ENCODE measurements at regions not wholly inside any gene's neighbourhood (a gene's known extent, or its start where the extent isn't known, plus 50 kb on each side); places are given as distances from the start of the nearest gene placed in this dataset.

- DNase-seq, result no peak
Observed at GRCh38 chr6:16078064-16078463, 50.8 kb upstream of the MYLIP start.

GRCh38 chr6:16069671-16070070, 59.2 kb upstream of the MYLIP start:
- no peak for DNase-seq

- no peak for DNase-seq
Observed at GRCh38 chr6:16069222-16069621, 59.7 kb upstream of the MYLIP start.

- DNase-seq, result no peak
Observed at GRCh38 chr6:16067568-16067967, 61.3 kb upstream of the MYLIP start.

GRCh38 chr6:16064671-16065072, 64.2 kb upstream of the MYLIP start:
- peak; percentile 58 for DNase-seq

GRCh38 chr6:16063580-16063979, 65.3 kb upstream of the MYLIP start:
- DNase-seq, result no peak

GRCh38 chr6:16061818-16062217, 67.1 kb upstream of the MYLIP start:
- no peak for DNase-seq

- no peak for DNase-seq
Observed at GRCh38 chr6:16060039-16060438, 68.8 kb upstream of the MYLIP start.

- peak; percentile 67 for DNase-seq
Observed at GRCh38 chr6:16059496-16059895, 69.4 kb upstream of the MYLIP start.

- DNase-seq, result no peak
Observed at GRCh38 chr6:16058929-16059345, 69.9 kb upstream of the MYLIP start.

- no peak for DNase-seq
Observed at GRCh38 chr6:16058201-16058928, 70.5 kb upstream of the MYLIP start.

- no peak for DNase-seq
Observed at GRCh38 chr6:16057446-16057845, 71.4 kb upstream of the MYLIP start.

GRCh38 chr6:16056263-16056870, 72.5 kb upstream of the MYLIP start:
- DNase-seq, result no peak

- DNase-seq, result no peak
Observed at GRCh38 chr6:16055852-16056251, 73.0 kb upstream of the MYLIP start.

GRCh38 chr6:16049168-16049567, 79.7 kb upstream of the MYLIP start:
- no peak for DNase-seq

GRCh38 chr6:16048221-16048620, 80.7 kb upstream of the MYLIP start:
- no peak for DNase-seq

GRCh38 chr6:16047435-16047990, 81.4 kb upstream of the MYLIP start:
- no peak for DNase-seq

GRCh38 chr6:16045238-16045637, 83.6 kb upstream of the MYLIP start:
- DNase-seq, result no peak

- no peak for DNase-seq
Observed at GRCh38 chr6:16044211-16044643, 84.7 kb upstream of the MYLIP start.

- no peak for DNase-seq
Observed at GRCh38 chr6:16043171-16044135, 85.4 kb upstream of the MYLIP start.

GRCh38 chr6:16042751-16043150, 86.1 kb upstream of the MYLIP start:
- no peak for DNase-seq

- DNase-seq, result no peak
Observed at GRCh38 chr6:16041327-16041726, 87.6 kb upstream of the MYLIP start.

- DNase-seq, result no peak
Observed at GRCh38 chr6:16040628-16040974, 88.3 kb upstream of the MYLIP start.

Measured in NCI-H1436 (cell line).